KOPT-K1 (cell line): ENCODE measurements at regions not wholly inside any gene's neighbourhood (a gene's known extent, or its start where the extent isn't known, plus 50 kb on each side); places are given as distances from the start of the nearest gene placed in this dataset.
A peak's percentile ranks its signal among the peaks of the same experiment; 100 is the strongest.
"Not testable (repeated sequence)": the region's sequence is repeated elsewhere in the genome, so short reads cannot be mapped to it uniquely, and the experiment has no call there.

Experiments
- H3K27ac ChIP-seq: fragments of 200-600 bp; sonication (generic); 2 replicates; pipeline ENCODE4 v1.5.1; 2016; ENCODE audit warnings: antibody characterized with exemption, mild to moderate bottlenecking, low read depth, low read length; ENCODE audit not compliant: poor library complexity, severe bottlenecking
- H3K36me3 ChIP-seq: fragments of 200-600 bp; sonication (generic); 2 replicates; pipeline ENCODE4 v1.5.1; 2017; ENCODE audit warnings: antibody characterized with exemption, mild to moderate bottlenecking, low read length, moderate library complexity; ENCODE audit not compliant: insufficient read depth
- H3K9me3 ChIP-seq: fragments of 200-600 bp; sonication (generic); 2 replicates; pipeline ENCODE4 v1.5.1; 2017; ENCODE audit warnings: antibody characterized with exemption, low read length, mild to moderate bottlenecking; ENCODE audit not compliant: insufficient read depth, poor library complexity, severe bottlenecking

DNA sequence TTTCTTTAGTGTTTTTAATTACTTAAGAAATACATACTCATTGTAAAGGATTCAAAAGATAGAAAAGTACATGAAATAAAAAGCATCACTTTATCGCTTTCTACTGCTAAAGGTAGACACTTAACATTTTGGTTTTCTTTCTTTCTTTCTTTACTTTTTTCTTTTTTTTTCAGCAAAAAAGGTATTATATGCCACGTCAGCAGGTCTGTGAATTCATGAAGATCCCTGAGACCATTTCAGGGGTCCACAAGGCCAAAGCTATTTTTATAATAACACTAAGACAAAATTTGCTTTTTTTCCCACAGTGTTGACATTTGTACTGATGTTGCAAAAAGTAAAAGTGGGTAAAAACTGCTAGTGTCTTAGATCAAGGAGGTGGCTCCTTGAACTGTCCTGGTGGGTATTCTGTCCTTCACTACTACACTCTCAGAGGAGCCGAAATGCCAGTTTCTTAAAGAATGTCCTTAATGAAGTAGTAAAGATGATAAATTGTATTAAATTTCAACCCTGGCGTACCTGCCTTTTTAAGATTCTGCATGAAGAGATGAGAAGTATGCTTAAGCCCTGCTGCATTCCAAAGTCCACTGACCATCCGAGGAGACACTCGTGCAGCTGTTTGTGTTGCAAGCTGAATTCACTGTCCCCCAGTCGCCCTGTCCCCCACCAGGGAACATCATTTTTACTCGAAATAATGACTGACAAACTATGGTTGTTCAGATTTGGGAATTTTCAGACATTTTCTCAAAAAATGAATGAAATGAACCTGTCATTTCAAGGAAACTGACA is 106.7 kb upstream of the PIAS1 start:
- H3K36me3 ChIP-seq: no peaks in the 10 kb centered on the region
- peak overlapping the region; percentile 91 for H3K27ac ChIP-seq
- no peaks in the 10 kb centered on the region for H3K9me3 ChIP-seq

DNA sequence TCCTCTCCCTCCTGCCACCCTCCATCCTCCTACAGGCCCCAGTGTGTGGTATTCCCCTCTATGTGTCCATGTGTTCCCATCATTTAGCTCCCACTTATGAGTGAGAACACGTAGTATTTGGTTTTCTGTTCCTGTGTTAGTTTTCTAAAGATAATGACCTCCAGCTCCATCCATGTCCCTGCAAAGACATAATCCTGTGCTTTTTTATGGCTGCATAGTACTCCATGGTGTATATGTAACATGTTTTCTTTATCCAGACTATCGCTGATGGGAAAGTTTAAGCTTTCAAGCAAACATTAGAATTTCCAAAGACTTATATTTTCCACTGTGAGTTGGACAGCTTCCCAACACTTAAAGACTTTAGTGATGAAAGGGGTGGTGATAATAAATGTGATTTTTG is 105.9 kb upstream of the PIAS1 start:
- H3K9me3 ChIP-seq: no peaks in the 10 kb centered on the region
- no peaks in the 10 kb centered on the region for H3K36me3 ChIP-seq
- no peak overlapping the region for H3K27ac ChIP-seq

DNA sequence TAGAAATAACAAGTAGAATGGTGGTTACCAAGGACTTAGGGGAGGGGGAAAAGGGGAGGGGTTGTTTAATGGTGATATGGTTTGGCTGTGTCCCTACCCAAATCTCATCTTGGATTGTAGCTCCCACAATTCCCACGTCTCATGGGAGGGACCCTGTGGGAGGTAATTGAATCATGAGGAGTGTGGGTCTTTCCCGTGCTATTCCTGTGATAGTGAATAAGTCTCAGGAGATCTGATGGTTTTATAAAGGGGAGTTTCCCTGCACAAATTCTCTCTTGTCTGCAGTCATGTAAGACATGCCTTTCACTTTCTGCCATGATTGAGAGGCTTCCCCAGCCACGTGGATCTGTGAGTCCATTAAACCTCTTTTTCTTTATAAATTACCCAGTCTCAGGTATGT is 102.9 kb upstream of the PIAS1 start:
- not testable (repeated sequence) for H3K36me3 ChIP-seq, H3K9me3 ChIP-seq, H3K27ac ChIP-seq

- Histone ChIP-seq H3K9me3 (no peaks in the 10 kb centered on the region), H3K27ac (no peak overlapping the region), H3K36me3 (no peaks in the 10 kb centered on the region)
These were observed 100.8 kb upstream of the PIAS1 start for GRCh38 chr15:67953299-67953698.

GRCh38 chr15:67955252-67955651 is 98.9 kb upstream of the PIAS1 start:
- Histone ChIP-seq H3K36me3 (no peaks in the 10 kb centered on the region), H3K9me3 (no peaks in the 10 kb centered on the region), H3K27ac (peak overlapping the region; percentile 49)

DNA sequence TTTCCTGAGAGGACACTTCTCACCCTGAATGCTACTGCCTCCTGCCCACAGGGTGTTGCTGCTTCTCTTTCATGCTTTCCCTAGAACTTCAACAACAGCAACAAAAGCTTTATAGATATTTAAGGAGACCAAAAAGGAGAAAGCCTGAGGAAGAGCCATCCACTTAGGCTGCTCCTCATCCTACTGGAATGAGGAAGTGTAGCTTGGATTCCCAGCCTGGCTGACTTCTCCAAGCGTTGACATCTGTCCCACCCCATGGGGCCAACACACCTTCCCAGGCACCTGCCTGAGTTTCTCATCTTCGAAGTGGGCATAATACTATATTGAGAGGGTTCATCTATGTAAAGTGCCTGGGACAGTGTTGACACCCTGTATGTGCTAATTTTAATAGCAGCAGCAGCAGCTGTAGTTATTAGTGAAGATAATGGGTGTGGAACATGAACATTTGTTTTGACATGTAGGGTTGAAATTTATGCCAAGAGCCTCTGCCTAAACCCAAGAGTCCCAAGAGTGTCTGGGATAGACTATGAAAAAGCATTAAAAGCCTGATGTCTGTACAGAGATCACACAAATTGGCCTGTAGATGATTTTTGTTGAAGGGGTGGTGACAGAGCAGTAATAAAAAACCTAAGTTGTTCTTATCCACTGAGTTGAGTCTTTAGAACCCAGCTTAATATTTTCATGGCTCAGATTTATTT is 96.5 kb upstream of the PIAS1 start:
- Histone ChIP-seq H3K9me3 (no peaks in the 10 kb centered on the region), H3K27ac (no peak overlapping the region), H3K36me3 (no peaks in the 10 kb centered on the region)

GRCh38 chr15:67967871-67968431 is 86.2 kb upstream of the PIAS1 start:
- Histone ChIP-seq H3K9me3 (no peaks in the 10 kb centered on the region), H3K36me3 (no peaks in the 10 kb centered on the region), H3K27ac (no peak overlapping the region)

DNA sequence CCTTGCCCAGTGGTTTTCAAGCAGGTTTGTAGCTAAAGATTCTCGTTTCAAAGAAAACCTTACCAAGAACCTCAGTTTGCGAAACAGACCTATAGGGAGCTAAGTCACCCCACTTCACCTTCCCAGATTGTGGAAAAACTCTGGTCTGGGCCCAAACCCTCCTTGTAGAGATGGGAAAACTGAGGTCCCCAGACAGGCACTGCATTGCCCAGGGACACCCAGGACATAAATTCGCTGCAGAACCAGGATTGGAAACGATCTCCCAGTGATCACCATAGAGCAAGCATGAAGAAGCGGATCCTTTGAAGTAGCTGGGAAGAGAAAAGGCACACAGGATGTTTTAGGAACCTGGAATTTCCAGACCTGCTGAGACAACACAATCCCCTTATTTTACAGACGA is 85.6 kb upstream of the PIAS1 start:
- Histone ChIP-seq H3K36me3 (no peaks in the 10 kb centered on the region), H3K27ac (no peak overlapping the region), H3K9me3 (no peaks in the 10 kb centered on the region)

- H3K27ac ChIP-seq: no peak overlapping the region
- H3K9me3 ChIP-seq: no peaks in the 10 kb centered on the region
- no peaks in the 10 kb centered on the region for H3K36me3 ChIP-seq
These were observed 85.1 kb upstream of the PIAS1 start for GRCh38 chr15:67968966-67969365.

GRCh38 chr15:67969892-67970291 is 84.2 kb upstream of the PIAS1 start:
- H3K36me3 ChIP-seq: no peaks in the 10 kb centered on the region
- no peak overlapping the region for H3K27ac ChIP-seq
- H3K9me3 ChIP-seq: no peaks in the 10 kb centered on the region

GRCh38 chr15:67972377-67972776 is 81.7 kb upstream of the PIAS1 start:
- Histone ChIP-seq H3K36me3 (no peaks in the 10 kb centered on the region), H3K9me3 (no peaks in the 10 kb centered on the region), H3K27ac (no peak overlapping the region)

GRCh38 chr15:67973846-67974245 is 80.3 kb upstream of the PIAS1 start:
- Histone ChIP-seq H3K36me3 (no peaks in the 10 kb centered on the region), H3K9me3 (no peaks in the 10 kb centered on the region), H3K27ac (no peak overlapping the region)

GRCh38 chr15:67976506-67977073 is 77.5 kb upstream of the PIAS1 start:
- no peak overlapping the region for H3K27ac ChIP-seq
- no peaks in the 10 kb centered on the region for H3K9me3 ChIP-seq

DNA sequence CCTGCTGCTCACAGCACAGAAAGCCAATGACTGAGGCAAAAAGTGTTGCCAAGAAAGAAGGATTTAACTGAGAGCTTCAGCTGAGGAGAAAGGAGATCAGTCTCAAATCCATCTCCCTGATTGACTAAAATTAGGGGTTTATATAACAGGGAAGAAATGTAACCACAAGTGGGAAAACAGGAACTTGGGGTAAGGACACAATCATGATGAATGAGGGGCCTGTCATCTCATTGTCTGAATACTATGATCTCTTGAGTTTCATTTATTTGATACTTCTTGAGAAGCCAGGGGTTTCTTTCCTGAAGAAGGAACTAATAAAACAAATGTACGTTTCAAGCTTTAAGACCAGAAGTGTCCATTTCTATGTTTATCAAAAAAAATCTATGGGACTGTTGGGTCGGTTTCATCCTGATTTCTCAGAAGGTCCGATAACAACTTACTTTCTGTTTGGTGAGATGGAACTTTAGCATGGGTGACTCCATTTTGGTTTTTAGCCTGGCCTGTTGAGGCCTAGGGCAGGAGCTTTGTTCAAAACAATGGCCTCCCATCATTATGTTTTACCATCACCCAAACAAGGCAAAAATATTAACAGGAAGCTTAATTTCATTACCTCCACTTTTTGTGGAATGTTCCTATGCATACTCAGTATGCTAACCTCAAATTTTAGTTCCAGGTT is 76.6 kb upstream of the PIAS1 start:
- Histone ChIP-seq H3K36me3 (no peaks in the 10 kb centered on the region), H3K9me3 (no peaks in the 10 kb centered on the region), H3K27ac (no peak overlapping the region)

More at GRCh38 chr15:67976506-67977073, 77.5 kb upstream of the PIAS1 start:
- H3K36me3 ChIP-seq: no peaks in the 10 kb centered on the region

GRCh38 chr15:67979281-67979680 is 74.8 kb upstream of the PIAS1 start:
- no peak overlapping the region for H3K27ac ChIP-seq
- no peaks in the 10 kb centered on the region for H3K9me3 ChIP-seq
- H3K36me3 ChIP-seq: no peaks in the 10 kb centered on the region
